NCI-H526 treated with DMSO at 0.1 percent for 48 hours (cell line): ENCODE measurements at regions not wholly inside any gene's neighbourhood (a gene's known extent, or its start where the extent isn't known, plus 50 kb on each side); places are given as distances from the start of the nearest gene placed in this dataset.
"Not testable (repeated sequence)": the region's sequence is repeated elsewhere in the genome, so short reads cannot be mapped to it uniquely, and the experiment has no call there.

Source experiments
- DNase-seq: peaks from one replicate; lab custom pipeline; 2025; lab: John Stamatoyannopoulos, UW

- no peak for DNase-seq
These were observed 232.3 kb upstream of the NFIA start for GRCh38 chr1:60850084-60850483.

GRCh38 chr1:60849401-60849800 lies 233.0 kb upstream of the NFIA start:
- no peak for DNase-seq

GRCh38 chr1:60848583-60849188 lies 233.7 kb upstream of the NFIA start:
- DNase-seq, result no peak

GRCh38 chr1:60847855-60848582 lies 234.3 kb upstream of the NFIA start:
- no peak for DNase-seq

- DNase-seq, result no peak
These were observed 235.0 kb upstream of the NFIA start for GRCh38 chr1:60847391-60847790.

- DNase-seq, result not testable (repeated sequence)
These were observed 236.7 kb upstream of the NFIA start for GRCh38 chr1:60845659-60846058.

GRCh38 chr1:60842304-60842703 lies 240.1 kb upstream of the NFIA start:
- DNase-seq, result no peak

- DNase-seq, result peak; percentile 87
These were observed 241.0 kb upstream of the NFIA start for GRCh38 chr1:60841116-60842046.

- DNase-seq, result not testable (repeated sequence)
These were observed 241.9 kb upstream of the NFIA start for GRCh38 chr1:60840476-60840875.

GRCh38 chr1:60835649-60836048 lies 246.7 kb upstream of the NFIA start:
- DNase-seq, result peak; percentile 64

GRCh38 chr1:60833173-60833572 lies 249.2 kb upstream of the NFIA start:
- DNase-seq, result no peak

GRCh38 chr1:60832367-60832766 lies 250.0 kb upstream of the NFIA start:
- no peak for DNase-seq

GRCh38 chr1:60831780-60832179 lies 250.6 kb upstream of the NFIA start:
- DNase-seq, result no peak

GRCh38 chr1:60828944-60829343 lies 253.4 kb upstream of the NFIA start:
- no peak for DNase-seq

- DNase-seq, result no peak
These were observed 255.9 kb upstream of the NFIA start for GRCh38 chr1:60826320-60827094.

- DNase-seq, result no peak
These were observed 256.8 kb upstream of the NFIA start for GRCh38 chr1:60825593-60825992.

- no peak for DNase-seq
These were observed 259.2 kb upstream of the NFIA start for GRCh38 chr1:60823151-60823550.

- DNase-seq, result no peak
These were observed 260.1 kb upstream of the NFIA start for GRCh38 chr1:60822252-60822651.

GRCh38 chr1:60821156-60821555 lies 261.2 kb upstream of the NFIA start:
- no peak for DNase-seq

GRCh38 chr1:60818969-60819701 lies 263.2 kb upstream of the NFIA start:
- no peak for DNase-seq

GRCh38 chr1:60813071-60813470 lies 269.3 kb upstream of the NFIA start:
- no peak for DNase-seq
